PC-9 (cell line): ENCODE measurements at regions not wholly inside any gene's neighbourhood (a gene's known extent, or its start where the extent isn't known, plus 50 kb on each side); places are given as distances from the start of the nearest gene placed in this dataset.

Experiments
- BruUV-seq: library from RNA; stranded (reverse); fragments of 400-500 nt; replicated peaks from 2 replicates; lab custom pipeline; 2021; lab: Mats Ljungman, UMichigan
- CTCF ChIA-PET: fragments of 300-600 bp; sonication (Branson Sonifier 250); formaldehyde crosslinking; loops from one replicate; lab custom pipeline; 2022; ENCODE audit warnings: antibody characterized with exemption; lab: Charles Lee
- POLR2A ChIA-PET: fragments of 300-600 bp; sonication (Branson Sonifier 250); formaldehyde crosslinking; loops from one replicate; lab custom pipeline; 2022; ENCODE audit warnings: antibody characterized with exemption; ENCODE audit not compliant: unreplicated experiment; lab: Charles Lee
- DNase-seq, 2 experiments: peaks; one replicate each; pipeline versions ENCODE4 v3.0.0 to v3.0.0-alpha.2; 2015 to 2022; ENCODE audit warnings: mixed read lengths in 1 of 2
- H2AFZ ChIP-seq: fragments of 200-600 bp; sonication (generic); 2 replicates; pipeline ENCODE4 v1.8.1; 2017; ENCODE audit warnings: antibody characterized with exemption
- H3F3A ChIP-seq: fragments of 200-600 bp; sonication (generic); 2 replicates; pipeline ENCODE4 v1.8.1; 2017; ENCODE audit warnings: antibody characterized with exemption, mild to moderate bottlenecking, low read depth; ENCODE audit not compliant: insufficient read depth
- H3K27ac ChIP-seq: fragments of 200-600 bp; sonication (generic); 2 replicates; pipeline ENCODE4 v1.6.1; 2016; ENCODE audit warnings: mixed run types
- H3K27me3 ChIP-seq: fragments of 200-600 bp; sonication (generic); 2 replicates; pipeline ENCODE4 v1.6.1; 2016; ENCODE audit warnings: low read depth, mixed run types; ENCODE audit not compliant: insufficient read depth
- H3K36me3 ChIP-seq: fragments of 200-600 bp; sonication (generic); 2 replicates; pipeline ENCODE4 v1.6.1; 2016; ENCODE audit warnings: low read depth, mixed run types
- H3K4me1 ChIP-seq: fragments of 200-600 bp; sonication (generic); replicated peaks from 2 replicates; pipeline ENCODE4 v1.6.1; 2016; ENCODE audit warnings: mixed run types; ENCODE audit not compliant: insufficient read depth
- H3K4me2 ChIP-seq: fragments of 200-600 bp; sonication (generic); 2 replicates; pipeline ENCODE4 v1.6.1; 2017; ENCODE audit warnings: mixed run types
- H3K4me3 ChIP-seq: fragments of 200-600 bp; sonication (generic); 2 replicates; pipeline ENCODE4 v1.6.1; 2016; ENCODE audit warnings: mixed run types
- H3K79me2 ChIP-seq: fragments of 200-600 bp; sonication (generic); 2 replicates; pipeline ENCODE4 v1.6.1; 2017; ENCODE audit warnings: low read depth, mixed run types
- H3K9me2 ChIP-seq: fragments of 200-600 bp; sonication (generic); 2 replicates; pipeline ENCODE4 v1.8.1; 2017; ENCODE audit warnings: mild to moderate bottlenecking; ENCODE audit not compliant: insufficient read depth
- H3K9me3 ChIP-seq: fragments of 200-600 bp; sonication (generic); 2 replicates; pipeline ENCODE4 v1.8.1; 2016; ENCODE audit warnings: low read depth; ENCODE audit not compliant: insufficient read depth
- H4K20me1 ChIP-seq: fragments of 200-600 bp; sonication (generic); 2 replicates; pipeline ENCODE4 v1.8.1; 2017; ENCODE audit not compliant: insufficient read depth
- CTCF ChIP-seq: fragments of 200-600 bp; sonication (generic); conservative IDR thresholded peaks from 2 replicates; pipeline ENCODE4 v1.6.1; 2017; ENCODE audit warnings: mixed run types, antibody characterized with exemption, mild to moderate bottlenecking, moderate library complexity
- EZH2 ChIP-seq: fragments of 200-600 bp; sonication (generic); IDR thresholded peaks from 2 replicates; pipeline ENCODE4 v1.8.0; 2017; ENCODE audit warnings: antibody characterized with exemption, low read depth
- intact Hi-C: fragments of 100-400 bp; cut with micrococcal nuclease; formaldehyde crosslinking; loops from one replicate; pipeline ENCODE4 v1.10.0; 2022; ENCODE audit not compliant: unreplicated experiment

GRCh38 chr4:147325571-147325981 is 155.3 kb upstream of the EDNRA start:
- Histone ChIP-seq H3K9me3 (no peaks in the 10 kb centered on the region), H3K9me2 (no peaks in the 10 kb centered on the region)
- BruUV-seq: no TSS peak

GRCh38 chr4:147326591-147326990 is 154.3 kb upstream of the EDNRA start:
- Histone ChIP-seq H3K36me3 (no peaks in the 10 kb centered on the region), H3K4me3 (no peak overlapping the region), H4K20me1 (no peaks in the 10 kb centered on the region), H3K4me1 (no peaks in the 10 kb centered on the region), H3K9me3 (no peaks in the 10 kb centered on the region), H3K27me3 (no peaks in the 10 kb centered on the region), H3K4me2 (no peak overlapping the region), H3K9me2 (no peaks in the 10 kb centered on the region), H3K79me2 (no peaks in the 10 kb centered on the region), H3K27ac (no peak overlapping the region), H2AFZ (no peak overlapping the region), H3F3A (no peaks in the 10 kb centered on the region)
- no peak for DNase-seq
- intact Hi-C loops: no loop called here
- no TSS peak for BruUV-seq
- CTCF ChIA-PET: no interaction called here
- POLR2A ChIA-PET: no interaction called here
- TF ChIP-seq EZH2 (no peak), CTCF (no peak)

More at GRCh38 chr4:147325571-147325981, 155.3 kb upstream of the EDNRA start:
- DNase-seq: no peak
- Histone ChIP-seq H3K27me3 (no peaks in the 10 kb centered on the region), H3K4me2 (no peak overlapping the region), H3K4me1 (no peaks in the 10 kb centered on the region), H3K4me3 (no peak overlapping the region), H3F3A (no peaks in the 10 kb centered on the region), H4K20me1 (no peaks in the 10 kb centered on the region), H3K79me2 (no peaks in the 10 kb centered on the region), H2AFZ (no peak overlapping the region), H3K27ac (no peak overlapping the region), H3K36me3 (no peaks in the 10 kb centered on the region)
- intact Hi-C loops: no loop called here
- CTCF ChIA-PET: no interaction called here
- TF ChIP-seq CTCF: no peak
- TF ChIP-seq EZH2: no peak
- POLR2A ChIA-PET: no interaction called here

GRCh38 chr4:147327322-147327721 is 153.6 kb upstream of the EDNRA start:
- Histone ChIP-seq H3K27me3 (no peaks in the 10 kb centered on the region), H3K4me1 (no peaks in the 10 kb centered on the region), H3K79me2 (no peaks in the 10 kb centered on the region), H3K4me2 (no peak overlapping the region), H3K9me3 (no peaks in the 10 kb centered on the region), H2AFZ (no peak overlapping the region), H4K20me1 (no peaks in the 10 kb centered on the region), H3K9me2 (no peaks in the 10 kb centered on the region), H3F3A (no peaks in the 10 kb centered on the region), H3K36me3 (no peaks in the 10 kb centered on the region), H3K4me3 (no peak overlapping the region), H3K27ac (no peak overlapping the region)
- BruUV-seq: no TSS peak
- ChIA-PET POLR2A (no interaction called here), CTCF (no interaction called here)
- intact Hi-C loops: no loop called here
- no peak for TF ChIP-seq CTCF
- no peak for TF ChIP-seq EZH2
- DNase-seq: no peak
